CD1c-positive myeloid dendritic cell (primary cell): ENCODE measurements at regions not wholly inside any gene's neighbourhood (a gene's known extent, or its start where the extent isn't known, plus 50 kb on each side); places are given as distances from the start of the nearest gene placed in this dataset.
"Not testable (repeated sequence)": the region's sequence is repeated elsewhere in the genome, so short reads cannot be mapped to it uniquely, and the experiment has no call there.

ENCODE experiments used
- DNase-seq: peaks from one replicate; pipeline ENCODE4 v3.0.0-alpha.2; 2016; ENCODE audit errors: extremely low spot score

DNA sequence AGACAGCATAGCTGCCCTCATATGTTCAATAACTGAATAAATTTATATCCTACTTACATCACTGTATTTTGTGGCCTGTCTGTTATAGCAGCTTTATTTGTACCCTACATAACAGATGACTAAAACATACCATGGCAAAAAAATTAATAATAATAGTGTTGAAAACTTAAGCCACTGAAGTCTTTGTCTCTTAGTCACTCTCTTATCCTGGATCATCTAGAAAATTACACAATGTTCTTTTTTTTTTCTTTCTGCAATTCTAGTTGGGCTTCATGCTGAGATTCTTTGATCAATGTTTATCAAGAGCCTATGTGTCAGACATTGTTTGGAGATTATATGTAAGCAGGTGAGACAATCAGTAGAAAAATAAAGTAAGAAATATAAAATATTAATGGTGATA is 519.3 kb upstream of the ARPP21 start:
- DNase-seq = no peak

GRCh38 chr3:35137612-35138011 is 501.7 kb upstream of the ARPP21 start:
- no peak for DNase-seq

- no peak for DNase-seq
Measured at GRCh38 chr3:35141406-35141805, 497.9 kb upstream of the ARPP21 start.

GRCh38 chr3:35144011-35144410 is 495.3 kb upstream of the ARPP21 start:
- no peak for DNase-seq

GRCh38 chr3:35146256-35147035 is 492.9 kb upstream of the ARPP21 start:
- DNase-seq = not testable (repeated sequence)

GRCh38 chr3:35183927-35184675 is 455.2 kb upstream of the ARPP21 start:
- DNase-seq = no peak

GRCh38 chr3:35184775-35185174 is 454.6 kb upstream of the ARPP21 start:
- DNase-seq = no peak

DNA sequence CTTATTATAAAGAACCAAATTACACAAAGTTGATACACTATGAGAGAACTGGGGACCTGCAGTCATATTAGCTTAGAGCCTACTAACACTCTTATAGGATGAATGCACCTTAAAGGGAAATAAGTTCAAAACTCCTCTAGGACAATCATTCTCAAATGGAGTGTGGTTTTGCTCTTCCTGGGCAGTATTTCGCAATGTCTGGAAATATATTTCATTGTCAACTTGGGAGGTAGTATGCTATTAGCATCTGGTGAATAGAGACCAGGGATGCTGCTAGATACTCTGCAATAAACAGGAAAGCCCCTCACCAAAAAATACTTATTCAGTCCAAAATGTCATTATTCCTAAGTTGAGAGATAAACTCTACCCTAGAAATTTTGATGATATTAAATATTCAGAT is 451.4 kb upstream of the ARPP21 start:
- DNase-seq = no peak

- no peak for DNase-seq
Measured at GRCh38 chr3:35194666-35195065, 444.7 kb upstream of the ARPP21 start.

GRCh38 chr3:35198857-35199256 is 440.5 kb upstream of the ARPP21 start:
- no peak for DNase-seq

DNA sequence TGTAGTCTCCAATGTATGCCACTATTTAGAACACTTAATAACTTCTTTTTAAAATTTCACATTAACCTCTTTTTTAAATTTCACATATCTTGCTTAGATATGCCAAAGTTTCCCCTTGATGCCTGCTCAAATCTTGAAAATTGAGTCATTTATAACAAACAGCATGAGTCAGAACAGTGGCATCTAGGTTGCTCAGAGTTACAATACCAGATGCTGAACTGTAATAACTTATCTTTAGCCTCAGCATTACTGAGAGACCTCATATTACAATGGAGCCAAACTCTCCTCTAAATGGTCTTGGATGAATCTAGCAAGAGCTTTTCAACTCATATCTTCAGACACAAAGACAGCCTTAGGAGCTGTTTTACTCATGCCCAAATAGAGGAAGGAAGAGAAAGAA is 439.3 kb upstream of the ARPP21 start:
- no peak for DNase-seq

GRCh38 chr3:35201211-35201610 is 438.1 kb upstream of the ARPP21 start:
- DNase-seq = no peak

DNA sequence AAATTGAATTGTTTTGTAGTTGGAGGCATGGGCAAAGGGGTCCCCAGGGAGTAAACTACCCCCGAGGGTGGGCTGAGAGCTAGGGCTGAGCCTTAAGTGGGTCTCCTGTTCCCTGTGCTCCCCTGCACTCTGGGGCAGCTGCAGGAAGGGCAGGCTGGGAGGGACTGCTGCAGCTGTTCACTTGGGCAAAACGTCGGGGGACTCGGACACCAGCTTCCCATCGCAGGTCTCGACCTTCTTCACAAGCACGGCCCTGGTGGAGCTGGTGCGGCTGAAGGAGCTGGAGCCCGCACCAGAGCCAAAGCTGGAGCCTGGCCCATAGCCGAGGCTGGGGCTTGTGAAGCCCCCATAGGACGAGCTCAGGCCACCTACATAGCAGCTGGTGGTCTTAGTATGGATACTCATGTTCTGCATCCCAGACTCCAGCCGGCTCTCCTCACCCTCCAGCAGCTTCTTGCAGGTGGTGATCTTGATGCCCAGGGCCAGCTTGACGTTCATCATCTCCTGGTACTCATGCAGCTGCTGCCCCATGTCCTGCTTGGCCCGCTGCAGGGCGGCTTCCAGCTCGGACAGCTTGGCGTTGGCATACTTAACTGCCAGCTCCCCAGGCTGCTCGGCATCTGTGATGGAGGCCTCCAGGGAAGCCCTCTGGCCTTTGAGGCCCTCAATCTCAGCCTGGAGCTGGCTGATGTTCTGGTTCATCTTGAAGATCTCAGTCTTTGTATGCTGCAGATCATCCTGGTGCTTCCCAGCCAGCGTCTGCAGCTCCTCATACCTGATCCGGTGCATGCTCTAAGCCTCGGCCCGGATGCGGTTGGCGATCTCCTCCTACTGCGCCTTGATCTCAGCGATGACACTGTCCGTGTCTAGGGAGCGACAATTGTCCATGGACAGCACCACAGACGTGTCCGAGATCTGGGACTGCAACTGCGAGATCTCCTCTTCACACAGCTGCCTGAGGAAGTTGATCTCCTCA is 423.5 kb upstream of the ARPP21 start:
- DNase-seq = no peak

DNA sequence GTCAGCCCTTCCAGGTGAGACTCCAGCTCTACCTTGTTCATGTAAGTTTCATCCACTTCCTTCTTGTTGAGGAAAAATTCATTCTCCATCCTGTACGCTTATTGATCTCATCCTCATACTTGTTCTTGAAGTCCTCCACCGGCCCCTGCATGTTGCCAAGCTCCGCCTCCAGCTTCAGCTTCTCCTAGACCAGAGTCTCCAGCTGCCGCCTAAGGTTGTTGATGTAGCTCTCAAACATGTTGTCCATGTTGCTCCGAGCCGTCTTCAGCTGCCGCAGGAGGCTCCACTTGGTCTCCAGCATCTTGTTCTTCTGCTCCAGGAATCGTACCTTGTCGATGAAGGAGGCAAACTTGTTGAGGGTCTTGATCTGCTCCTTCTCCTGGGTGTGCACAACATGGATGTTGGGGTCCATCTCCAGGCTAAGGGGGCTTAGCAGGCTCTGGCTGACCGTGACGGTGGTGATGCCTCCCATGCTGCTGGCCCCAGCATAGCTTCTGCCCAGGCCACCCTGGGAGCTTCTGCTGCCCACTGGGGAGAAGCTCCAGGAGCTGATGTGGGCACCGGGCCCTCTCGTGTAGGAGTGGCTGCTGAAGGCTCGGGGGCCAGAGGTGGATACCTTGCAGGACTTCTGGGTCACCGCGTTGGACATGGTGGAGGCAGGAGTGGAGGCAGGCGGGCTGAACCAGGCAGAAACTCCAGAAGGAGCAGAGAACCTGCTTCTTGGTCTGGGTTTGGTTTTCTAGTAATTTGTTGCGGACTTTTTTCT is 422.6 kb upstream of the ARPP21 start:
- DNase-seq = no peak

- no peak for DNase-seq
Measured at GRCh38 chr3:35223632-35224394, 415.5 kb upstream of the ARPP21 start.

DNA sequence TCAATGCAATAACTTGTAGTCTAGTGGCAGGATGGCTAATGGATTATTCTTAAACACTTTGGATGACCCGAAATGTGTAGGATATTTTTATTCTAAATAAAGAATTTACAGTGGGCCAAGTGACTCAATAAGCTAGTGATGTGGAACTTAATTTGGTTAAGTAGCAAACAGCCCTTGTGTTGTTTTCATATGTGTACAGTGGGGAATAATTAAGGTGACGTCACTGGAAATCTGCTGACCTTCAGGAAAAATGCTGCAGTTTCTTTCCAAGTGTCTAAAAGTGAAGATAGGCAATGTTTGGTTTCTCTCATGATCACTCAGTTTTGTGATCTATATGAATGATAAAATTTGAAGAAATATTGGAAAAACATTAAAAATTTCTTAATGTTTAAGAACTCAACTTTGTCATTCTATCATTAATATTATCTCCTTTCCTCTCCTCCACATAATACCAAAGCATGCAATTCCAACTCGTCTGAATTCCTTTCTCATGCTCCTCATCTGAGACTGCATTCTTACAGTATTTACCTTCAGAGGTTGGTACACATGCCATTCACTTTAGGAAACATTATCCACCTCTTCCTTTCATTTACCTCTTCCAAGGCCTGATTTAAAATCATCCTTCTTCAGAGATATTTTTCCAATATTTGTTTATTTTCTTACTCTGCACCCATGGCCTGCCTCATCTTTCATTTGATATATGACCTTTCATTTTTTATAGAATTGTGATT is 414.6 kb upstream of the ARPP21 start:
- DNase-seq = no peak

GRCh38 chr3:35241236-35241635 is 398.1 kb upstream of the ARPP21 start:
- DNase-seq = no peak

DNA sequence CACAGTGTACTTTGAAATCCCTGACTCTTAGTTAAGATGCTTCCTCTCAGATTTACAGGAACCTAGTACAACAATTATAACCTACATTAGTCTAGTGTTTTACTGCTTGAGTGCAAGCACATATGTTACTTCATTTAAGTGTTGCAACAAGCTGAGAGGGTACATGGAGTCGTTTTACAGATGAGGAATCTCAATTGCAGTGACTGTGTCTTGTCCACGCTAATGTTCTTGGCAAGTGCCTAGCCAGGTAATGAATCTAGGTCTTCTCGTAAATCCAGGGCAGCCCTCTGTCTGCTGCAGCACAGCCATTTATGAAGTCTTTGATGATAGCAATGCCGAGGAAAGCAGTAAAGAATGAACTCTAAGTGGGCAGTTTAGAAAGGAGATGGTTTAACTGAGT is 384.4 kb upstream of the ARPP21 start:
- no peak for DNase-seq

DNA sequence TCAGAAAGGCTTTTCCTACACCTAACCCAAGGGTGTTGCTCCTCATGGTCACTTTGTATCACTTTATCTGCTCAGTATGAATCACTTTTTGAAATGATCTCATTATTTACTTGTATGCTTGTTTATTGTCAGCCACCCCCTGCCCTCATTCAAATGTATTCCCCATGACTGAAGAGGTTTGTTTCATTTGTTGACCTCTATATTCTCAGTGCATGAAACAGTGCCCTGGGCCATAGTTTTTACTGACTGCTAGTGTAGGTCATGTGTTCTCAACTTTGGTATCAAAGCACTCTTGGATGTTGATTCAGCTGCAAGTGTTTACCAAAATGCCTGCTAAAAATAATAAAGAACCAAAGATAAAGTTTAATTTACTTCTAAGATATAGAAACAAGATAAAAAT is 381.7 kb upstream of the ARPP21 start:
- no peak for DNase-seq

DNA sequence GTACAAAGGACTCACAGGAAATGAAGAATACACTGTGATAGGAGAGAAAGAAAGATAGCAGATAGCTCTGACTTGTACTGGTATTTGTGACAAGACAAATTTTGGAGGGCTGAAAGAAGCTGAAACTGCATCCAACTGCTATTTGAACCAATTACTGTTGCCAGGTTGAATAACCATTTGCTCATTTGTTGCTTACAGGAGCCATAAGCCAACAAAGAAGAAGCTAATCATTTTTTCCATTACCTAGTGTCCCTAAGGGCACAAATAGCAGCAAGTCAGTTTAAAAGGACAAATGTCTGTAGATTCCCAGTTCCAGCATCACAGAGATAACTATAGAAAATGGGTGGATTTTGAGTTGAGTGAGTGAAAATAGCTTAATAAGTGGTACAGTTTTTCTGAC is 376.9 kb upstream of the ARPP21 start:
- no peak for DNase-seq
